Kidney epithelial cell (primary cell): ENCODE measurements at regions not wholly inside any gene's neighbourhood (a gene's known extent, or its start where the extent isn't known, plus 50 kb on each side); places are given as distances from the start of the nearest gene placed in this dataset.

Experiments used
- DNase-seq: peaks from one replicate; pipeline ENCODE4 v3.0.0-alpha.2; 2010; ENCODE audit warnings: low read depth
- H3K27me3 ChIP-seq: 2 replicates; pipeline ENCODE4 v1.6.0; 2011; ENCODE audit warnings: low read length; ENCODE audit not compliant: control insufficient read depth, insufficient read depth
- H3K36me3 ChIP-seq: 2 replicates; pipeline ENCODE4 v1.5.1; 2011; ENCODE audit warnings: low read length; ENCODE audit not compliant: control insufficient read depth, insufficient read depth
- H3K4me3 ChIP-seq: 2 replicates; pipeline ENCODE4 v1.5.1; 2011; ENCODE audit warnings: low read depth, mild to moderate bottlenecking, control low read depth, low read length
- CTCF ChIP-seq: IDR thresholded peaks from 2 replicates; pipeline ENCODE4 v1.5.1; 2011; ENCODE audit warnings: mild to moderate bottlenecking, moderate library complexity, low read length, control low read depth, inconsistent platforms; ENCODE audit not compliant: insufficient read depth, poor library complexity, severe bottlenecking

- peaks cover 11% of the 10 kb centered on the region for H3K27me3 ChIP-seq
- TF ChIP-seq CTCF = no peak
- no peak for DNase-seq
- H3K36me3 ChIP-seq = no peaks in the 10 kb centered on the region
- H3K4me3 ChIP-seq = no peak overlapping the region
These were observed 57.1 kb upstream of the RPL11 start for GRCh38 chr1:23634518-23634839.

- no peaks in the 10 kb centered on the region for H3K27me3 ChIP-seq
- TF ChIP-seq CTCF = no peak
- DNase-seq = no peak
- H3K4me3 ChIP-seq = no peak overlapping the region
- no peaks in the 10 kb centered on the region for H3K36me3 ChIP-seq
These were observed 59.0 kb upstream of the RPL11 start for GRCh38 chr1:23632479-23633160.

GRCh38 chr1:23629708-23630290 lies 61.8 kb upstream of the RPL11 start:
- no peak for TF ChIP-seq CTCF
- H3K36me3 ChIP-seq = no peaks in the 10 kb centered on the region
- DNase-seq = no peak
- H3K27me3 ChIP-seq = peaks cover 3% of the 10 kb centered on the region
- no peak overlapping the region for H3K4me3 ChIP-seq

GRCh38 chr1:23628951-23629387 lies 62.6 kb upstream of the RPL11 start:
- TF ChIP-seq CTCF = no peak
- Histone ChIP-seq H3K27me3 (peaks cover 4% of the 10 kb centered on the region), H3K4me3 (no peak overlapping the region), H3K36me3 (no peaks in the 10 kb centered on the region)
- no peak for DNase-seq

GRCh38 chr1:23627069-23627735 lies 64.4 kb upstream of the RPL11 start:
- DNase-seq = no peak
- no peaks in the 10 kb centered on the region for H3K36me3 ChIP-seq
- no peak for TF ChIP-seq CTCF

More at GRCh38 chr1:23627069-23627735, 64.4 kb upstream of the RPL11 start:
- Histone ChIP-seq H3K27me3 (peaks cover 4% of the 10 kb centered on the region), H3K4me3 (no peak overlapping the region)
